H4 (cell line): ENCODE measurements at regions not wholly inside any gene's neighbourhood (a gene's known extent, or its start where the extent isn't known, plus 50 kb on each side); places are given as distances from the start of the nearest gene placed in this dataset.
A peak's percentile ranks its signal among the peaks of the same experiment; 100 is the strongest.
"Not testable (repeated sequence)": the region's sequence is repeated elsewhere in the genome, so short reads cannot be mapped to it uniquely, and the experiment has no call there.

ENCODE experiments used
- DNase-seq: peaks from one replicate; pipeline ENCODE4 v3.0.0-alpha.2; 2015; ENCODE audit warnings: low spot score

- DNase-seq: no peak
Measured at GRCh38 chr13:68808456-68808855, 1299.2 kb upstream of the ATXN8OS start.

- DNase-seq: no peak
Measured at GRCh38 chr13:68806125-68806524, 1301.5 kb upstream of the ATXN8OS start.

DNA sequence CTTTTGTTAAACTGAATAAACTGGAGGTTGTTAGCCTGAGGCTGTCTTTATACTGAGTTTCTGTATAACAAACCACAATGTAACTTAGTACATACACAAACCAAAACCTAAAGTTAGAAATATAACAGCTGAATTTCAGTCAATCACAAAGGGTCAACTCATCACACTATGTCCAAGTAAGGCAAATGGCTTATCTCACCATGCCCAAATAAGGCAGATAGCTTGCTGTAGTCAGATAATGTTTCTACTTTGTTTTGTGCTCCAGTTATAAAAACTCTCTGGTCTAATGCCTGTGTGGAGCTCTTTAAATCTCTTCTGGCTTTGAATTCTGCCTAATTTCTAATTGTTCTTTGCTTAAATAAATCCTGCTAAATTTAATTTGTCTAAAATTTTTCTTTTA lies 1323.4 kb upstream of the ATXN8OS start:
- no peak for DNase-seq

- DNase-seq: no peak
Measured at GRCh38 chr13:68759617-68760016, 1348.0 kb upstream of the ATXN8OS start.

DNA sequence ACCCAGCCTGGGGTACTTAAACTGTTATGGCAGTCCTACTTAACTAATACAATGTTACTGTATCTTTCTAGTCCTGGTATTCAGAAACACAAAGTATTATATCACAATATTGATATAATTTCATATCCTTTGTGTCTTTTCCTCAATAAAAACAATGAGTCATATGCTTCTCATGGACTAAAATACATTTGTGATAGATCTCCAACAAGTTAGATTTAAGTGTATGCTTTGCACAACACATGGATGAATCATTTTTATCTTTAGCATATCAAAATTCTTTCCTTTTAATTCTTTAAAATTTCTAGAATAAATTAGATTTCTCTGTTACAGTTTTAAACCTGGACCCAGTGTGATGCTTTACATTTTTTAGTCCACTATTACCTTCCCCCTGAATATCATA lies 1357.8 kb upstream of the ATXN8OS start:
- no peak for DNase-seq

- peak; percentile 4 for DNase-seq
Measured at GRCh38 chr13:68748038-68748437, 1359.6 kb upstream of the ATXN8OS start.

GRCh38 chr13:68745502-68745901 lies 1362.1 kb upstream of the ATXN8OS start:
- no peak for DNase-seq

GRCh38 chr13:68736961-68737360 lies 1370.7 kb upstream of the ATXN8OS start:
- DNase-seq: no peak

GRCh38 chr13:68727798-68728197 lies 1379.8 kb upstream of the ATXN8OS start:
- DNase-seq: no peak

DNA sequence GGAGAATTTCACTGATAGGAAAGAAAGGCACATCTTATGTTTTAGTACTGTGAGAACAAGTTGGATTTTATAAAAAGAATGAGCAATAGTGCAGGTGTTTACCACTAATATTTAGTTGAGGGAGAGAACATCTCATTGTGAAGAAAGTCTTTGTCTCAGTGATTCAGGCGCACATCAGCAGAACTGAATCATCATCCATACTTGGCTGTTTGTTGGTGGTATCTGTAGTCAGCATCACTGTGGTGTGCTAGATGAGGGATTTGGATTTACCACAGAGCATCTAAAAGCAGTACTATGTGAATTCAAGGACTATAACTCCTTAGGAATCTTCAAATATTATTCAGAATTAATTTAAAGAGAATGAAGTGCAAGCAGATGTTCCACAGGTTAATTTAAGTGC lies 1380.5 kb upstream of the ATXN8OS start:
- no peak for DNase-seq

DNA sequence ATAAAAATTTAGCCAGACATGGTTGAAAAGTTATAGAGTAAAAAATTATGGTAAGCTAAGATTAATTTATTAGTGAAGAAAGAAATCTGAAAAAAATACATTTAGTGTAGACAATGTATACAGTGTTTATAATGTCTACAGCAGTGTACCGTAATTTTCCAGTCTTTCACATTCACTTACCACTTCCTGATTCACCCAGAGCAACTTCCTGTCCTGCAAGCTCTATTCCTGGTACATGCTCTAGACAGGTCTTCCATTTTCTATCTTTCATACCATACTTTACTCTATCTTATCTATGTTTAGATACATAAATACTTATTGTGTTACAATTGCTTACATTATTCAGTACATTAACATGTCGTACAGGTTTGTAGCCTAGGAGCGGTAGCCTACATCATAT lies 1387.8 kb upstream of the ATXN8OS start:
- no peak for DNase-seq

- no peak for DNase-seq
Measured at GRCh38 chr13:68715651-68716050, 1392.0 kb upstream of the ATXN8OS start.

GRCh38 chr13:68714292-68714691 lies 1393.3 kb upstream of the ATXN8OS start:
- DNase-seq: no peak

GRCh38 chr13:68713394-68713793 lies 1394.2 kb upstream of the ATXN8OS start:
- no peak for DNase-seq

DNA sequence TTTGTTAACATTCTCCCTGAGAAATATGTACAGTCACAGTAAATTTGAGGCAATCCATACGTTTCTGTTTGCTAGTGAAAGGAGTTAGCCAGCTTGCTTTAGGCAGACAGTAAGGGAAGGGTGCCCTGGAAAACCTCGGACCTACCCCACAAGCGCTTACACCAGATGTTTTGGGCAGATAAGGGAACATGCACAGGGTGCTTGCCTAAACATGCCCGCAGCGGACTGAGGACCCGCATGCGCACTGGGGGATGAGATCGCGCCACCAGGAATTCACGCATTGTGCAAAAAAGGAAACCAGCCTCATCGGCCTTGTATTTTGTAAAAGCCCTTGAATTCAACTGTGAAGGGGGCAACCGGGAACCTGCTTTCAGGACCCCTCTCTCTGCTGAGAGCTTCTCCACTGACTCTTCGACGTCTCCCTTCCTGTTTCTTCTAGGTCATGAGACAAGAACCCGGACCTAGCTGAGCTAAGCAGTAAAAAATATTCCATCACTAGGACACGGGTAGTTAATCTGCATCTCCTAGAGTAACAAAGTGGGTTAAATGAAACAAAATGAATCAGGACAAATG lies 1399.2 kb upstream of the ATXN8OS start:
- no peak for DNase-seq

DNA sequence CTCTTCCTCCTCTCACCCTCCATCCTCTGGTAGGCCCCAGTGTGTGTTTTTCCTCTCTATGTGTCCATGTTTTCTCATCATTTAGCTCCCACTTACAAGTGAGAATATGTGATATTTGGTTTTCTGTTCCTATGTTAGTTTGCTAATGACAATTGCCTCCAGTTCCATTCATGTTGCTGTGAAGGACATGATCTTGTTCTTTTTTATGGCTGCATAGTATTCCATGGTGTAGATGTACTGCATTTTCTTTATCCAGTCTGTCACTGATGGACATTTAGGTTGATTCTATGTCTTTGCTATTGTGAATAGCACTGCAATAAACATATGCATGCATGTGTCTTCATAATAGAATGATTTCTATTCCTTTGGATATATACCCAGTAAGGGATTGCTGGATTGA lies 1401.6 kb upstream of the ATXN8OS start:
- DNase-seq: not testable (repeated sequence)

GRCh38 chr13:68697551-68697950 lies 1410.1 kb upstream of the ATXN8OS start:
- peak; percentile 4 for DNase-seq

DNA sequence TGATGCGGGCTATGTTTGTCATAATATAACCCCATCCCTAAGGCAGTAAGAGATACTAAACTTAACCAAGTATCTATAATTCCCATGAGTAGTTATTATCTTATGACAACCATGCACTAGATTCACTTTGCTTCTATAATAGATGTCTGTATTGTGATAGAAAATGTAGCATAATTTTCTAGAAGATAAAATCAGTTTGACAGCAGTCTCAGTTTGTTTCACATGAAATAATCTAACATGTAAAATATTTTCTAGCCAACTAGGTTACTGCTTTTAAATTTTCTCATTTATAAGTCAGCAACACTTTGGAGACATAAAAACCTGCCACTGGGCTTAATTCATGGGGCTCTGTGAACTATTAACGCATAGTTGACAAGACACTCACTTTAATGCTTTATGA lies 1410.7 kb upstream of the ATXN8OS start:
- no peak for DNase-seq

- DNase-seq: no peak
Measured at GRCh38 chr13:68692049-68692448, 1415.6 kb upstream of the ATXN8OS start.

- no peak for DNase-seq
Measured at GRCh38 chr13:68690567-68690966, 1417.1 kb upstream of the ATXN8OS start.

- no peak for DNase-seq
Measured at GRCh38 chr13:68676513-68677115, 1431.0 kb upstream of the ATXN8OS start.

GRCh38 chr13:68675209-68675608 lies 1432.4 kb upstream of the ATXN8OS start:
- no peak for DNase-seq

DNA sequence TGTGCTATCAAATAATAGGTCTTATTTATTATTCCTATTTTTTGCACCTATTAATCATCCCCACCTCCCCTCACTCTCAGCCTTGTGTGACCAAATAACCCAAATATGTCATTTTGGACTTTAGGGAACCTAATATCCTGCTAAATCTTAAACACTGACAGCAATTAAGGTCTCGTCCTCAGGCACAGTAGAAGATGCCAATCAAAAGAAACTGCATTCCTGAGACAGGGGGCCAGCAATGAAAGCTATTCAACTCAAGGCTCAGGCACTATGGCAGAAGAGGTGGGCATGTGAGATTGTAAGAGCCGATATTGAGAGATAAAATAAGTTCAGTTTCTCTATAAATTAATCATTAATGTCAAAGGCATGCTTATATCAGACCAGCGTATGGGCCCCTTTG lies 1437.7 kb upstream of the PCDH9 start:
- no peak for DNase-seq

DNA sequence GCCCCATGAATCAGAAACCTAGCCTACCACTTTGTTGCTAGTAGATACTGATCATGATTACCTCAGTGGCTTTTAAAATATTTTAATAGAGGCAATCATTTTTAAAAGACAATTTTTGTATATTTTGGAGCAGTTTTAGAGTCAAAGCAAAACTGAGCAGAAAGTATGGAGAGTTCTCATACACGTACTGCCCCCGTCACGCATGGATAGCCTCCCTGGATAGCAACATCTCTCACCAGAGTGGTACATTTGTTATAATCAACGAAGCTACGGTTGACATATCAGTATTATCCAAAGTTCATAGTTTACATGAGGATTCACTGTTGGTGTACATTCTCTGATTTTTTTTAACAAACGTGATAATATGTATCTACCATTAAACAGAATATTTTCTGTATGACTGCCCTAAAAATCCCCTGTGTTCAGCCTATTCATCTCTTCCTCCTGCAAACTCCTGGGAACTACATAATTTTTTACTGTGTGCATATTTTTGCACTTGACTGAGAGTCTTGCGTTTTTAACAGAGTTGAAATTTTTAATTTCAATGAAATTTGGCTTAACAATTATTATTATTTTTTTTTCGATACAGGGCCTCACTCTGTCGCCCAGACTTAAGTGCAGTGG lies 1436.8 kb upstream of the PCDH9 start:
- DNase-seq: no peak
